Eye (tissue), 1 donor: ENCODE measurements at regions not wholly inside any gene's neighbourhood (a gene's known extent, or its start where the extent isn't known, plus 50 kb on each side); places are given as distances from the start of the nearest gene placed in this dataset.

Experiments used
- DNase-seq: peaks from one replicate; pipeline ENCODE4 v3.0.0-alpha.2; 2015

DNA sequence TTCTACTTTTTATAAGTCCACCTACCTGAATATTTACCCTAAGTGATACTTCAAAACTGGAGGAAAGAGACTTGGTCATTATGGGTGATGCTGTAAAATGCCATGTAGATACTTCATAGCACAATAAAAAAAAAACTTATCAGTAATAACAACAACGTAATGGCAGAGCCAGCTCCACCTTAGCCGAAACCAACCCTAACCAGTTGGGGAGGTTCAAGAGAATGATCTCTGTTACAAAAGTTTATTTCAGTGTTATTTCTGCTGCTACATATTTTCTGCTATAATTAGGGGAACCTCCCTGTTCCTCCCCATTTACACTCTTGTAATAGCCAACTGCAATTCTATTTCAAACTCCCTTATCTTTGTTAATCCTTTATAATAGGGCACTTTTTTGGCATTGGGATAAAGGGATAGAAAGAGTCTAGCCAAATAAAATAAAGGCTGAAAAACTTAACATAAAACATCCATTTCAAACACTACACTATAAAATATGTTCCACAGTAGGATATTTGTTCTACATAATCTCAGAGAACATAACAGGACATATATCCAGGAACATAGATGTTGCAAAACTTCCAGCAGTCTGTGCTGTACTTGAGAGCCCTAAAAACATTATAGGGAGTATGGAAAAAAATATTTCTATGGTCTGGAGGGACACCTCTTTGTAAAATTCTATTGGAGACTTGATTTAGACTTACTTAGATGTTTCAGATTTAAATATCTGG, 138.7 kb upstream of the POF1B start:
- DNase-seq: no peak

DNA sequence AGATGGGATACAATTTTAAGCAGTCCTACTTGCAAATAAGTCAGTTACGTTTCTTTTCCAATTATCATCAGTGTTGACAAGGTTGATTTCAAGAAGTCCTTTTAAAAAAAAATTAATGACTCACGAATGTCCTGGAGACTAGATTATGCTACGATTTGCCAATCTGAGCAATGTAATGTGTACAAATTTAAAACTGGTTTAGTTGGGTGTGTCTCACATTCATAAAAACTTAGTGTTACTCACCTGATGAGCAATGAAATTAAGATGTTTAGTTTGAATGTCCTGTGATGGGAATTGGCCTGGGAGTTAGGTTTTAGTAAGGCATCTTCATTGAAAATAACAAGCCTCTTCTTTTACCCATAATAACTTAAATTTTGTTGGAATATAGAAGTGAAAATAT, 136.7 kb upstream of the POF1B start:
- DNase-seq: no peak

DNA sequence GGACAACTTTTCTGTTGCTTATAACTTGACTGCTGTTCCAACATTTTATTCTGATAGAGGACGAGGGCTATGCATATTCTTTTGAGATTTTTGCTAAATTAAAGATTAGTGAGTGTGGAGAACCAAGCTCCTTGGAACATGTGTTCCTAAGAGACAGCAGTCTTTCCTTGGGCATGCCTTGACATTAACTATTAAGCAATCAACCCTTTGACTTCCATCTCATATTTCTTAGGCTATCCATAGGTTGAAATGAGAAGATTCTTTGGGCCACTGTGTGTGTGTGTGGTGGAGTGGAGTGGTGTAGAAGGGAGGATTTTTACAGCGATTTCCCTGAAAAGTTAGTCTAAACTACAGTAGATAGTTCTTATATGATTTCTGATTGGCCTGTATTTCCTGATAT, 127.4 kb upstream of the POF1B start:
- DNase-seq: no peak

DNA sequence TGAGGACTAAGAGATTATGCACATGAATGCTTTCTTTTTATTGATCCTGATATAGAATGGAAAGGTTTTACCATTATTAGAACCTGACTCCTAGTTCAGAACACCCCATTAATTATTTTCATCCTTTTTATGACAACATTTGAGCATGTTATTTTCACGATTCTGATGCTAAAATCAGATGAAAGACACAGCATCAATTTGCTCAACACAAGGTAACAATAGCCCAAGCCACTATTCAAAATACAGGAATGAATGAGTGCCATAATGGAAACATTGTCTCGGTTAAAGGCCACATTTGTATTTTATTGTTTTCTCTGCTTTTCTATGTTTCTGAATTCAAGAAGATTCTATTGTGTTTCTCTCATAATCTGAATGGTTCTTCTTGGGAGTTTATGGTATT, 126.3 kb upstream of the POF1B start:
- no peak for DNase-seq

DNA sequence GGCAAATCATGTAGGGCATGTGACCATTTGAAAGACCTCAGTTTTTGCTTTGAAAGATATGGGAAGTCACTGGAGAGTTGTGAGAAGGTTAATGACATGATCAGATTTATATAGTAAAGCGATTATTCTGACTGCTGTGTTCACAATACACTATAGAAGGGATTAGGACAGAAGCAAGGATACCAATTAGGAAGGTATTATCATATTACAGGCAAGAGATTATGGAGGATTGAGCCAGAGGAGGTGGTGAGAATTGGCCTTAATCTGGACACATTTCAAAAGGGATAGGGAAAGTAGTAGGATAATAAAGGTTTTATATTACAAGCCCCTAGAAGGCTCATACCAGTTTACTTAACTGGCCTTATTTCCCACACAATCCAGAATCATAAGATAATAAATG, 124.9 kb upstream of the POF1B start:
- DNase-seq: peak; percentile 1

DNA sequence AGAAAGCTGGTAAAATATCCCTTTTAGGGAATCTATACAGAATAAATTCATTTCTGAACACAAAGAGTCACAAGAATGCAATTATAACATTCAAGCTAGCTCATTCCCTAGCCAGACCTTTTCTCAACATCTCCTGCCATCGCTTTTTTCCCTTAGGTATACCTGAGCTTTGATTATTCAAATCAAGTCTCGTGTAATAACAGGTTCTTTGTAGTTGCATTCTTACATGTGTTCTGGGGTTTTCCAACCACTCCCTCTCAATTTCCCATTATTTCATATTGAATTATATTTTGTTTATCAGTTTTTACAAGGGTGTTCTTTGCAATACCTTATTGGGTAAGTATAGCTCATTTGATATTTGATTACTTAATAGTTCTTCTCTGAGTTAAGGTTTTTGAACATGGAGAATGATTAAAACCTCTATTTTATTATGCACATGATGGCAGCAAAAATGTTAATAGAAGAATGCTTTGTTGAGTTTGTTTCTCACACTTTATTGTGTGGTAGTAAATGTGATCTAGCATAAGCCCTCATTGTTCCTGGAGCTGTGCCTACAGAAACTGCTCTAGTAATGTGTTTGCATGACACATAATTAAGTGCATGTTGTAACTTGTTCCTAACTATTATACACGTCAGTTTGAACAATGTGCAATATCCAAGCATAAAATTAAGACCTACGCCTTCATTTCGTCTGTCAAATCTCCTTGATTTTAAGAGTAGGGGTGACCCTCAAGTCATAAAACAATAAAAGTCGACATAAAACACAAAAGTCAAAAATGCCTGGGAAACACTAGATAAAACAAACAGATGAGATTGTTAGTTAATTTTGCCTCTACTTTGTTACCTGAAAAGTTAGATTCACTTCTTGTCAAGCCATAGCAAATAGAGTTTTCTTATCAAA, 124.0 kb upstream of the POF1B start:
- DNase-seq: no peak

DNA sequence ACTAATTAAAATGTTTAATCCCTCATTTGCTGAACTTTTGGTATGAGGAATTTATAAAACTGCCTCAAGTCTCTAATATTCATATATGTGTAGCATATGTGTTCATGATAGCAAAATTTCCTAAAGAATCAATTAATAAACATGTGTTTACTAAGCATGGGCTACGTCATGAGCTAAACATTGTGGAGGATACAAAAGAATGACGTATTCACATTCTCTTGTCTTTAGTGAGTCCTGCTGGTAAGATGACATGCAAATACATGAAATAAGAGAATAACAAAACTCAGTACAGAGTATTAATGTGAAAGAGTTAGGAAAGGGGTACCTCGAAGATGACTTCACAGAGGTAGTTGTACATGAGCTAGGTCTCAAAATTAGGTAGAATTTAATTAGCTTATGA, 121.9 kb upstream of the POF1B start:
- DNase-seq: no peak

DNA sequence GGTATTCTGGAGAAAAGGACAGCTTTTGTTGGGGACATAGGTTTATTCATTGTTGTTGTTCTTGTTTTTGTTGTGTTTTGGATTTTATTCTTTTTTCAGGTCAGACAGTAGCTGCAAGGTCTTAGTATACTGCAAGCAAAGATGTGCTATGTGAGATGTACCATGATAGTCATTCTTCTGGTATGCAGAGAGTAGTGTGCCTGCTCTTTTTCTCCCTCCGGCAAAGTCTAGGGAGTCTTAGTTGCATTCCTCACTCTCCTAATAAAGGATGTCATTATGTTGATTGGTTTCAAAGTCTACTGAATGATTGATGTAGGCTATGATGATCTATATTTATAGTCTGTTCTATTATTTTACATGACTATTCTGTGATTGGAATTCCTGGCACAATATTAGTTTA, 119.9 kb upstream of the POF1B start:
- no peak for DNase-seq

- no peak for DNase-seq
These were observed 114.4 kb upstream of the POF1B start for GRCh38 chrX:85493821-85494220.

GRCh38 chrX:85454295-85454694, 74.8 kb upstream of the POF1B start:
- no peak for DNase-seq

- DNase-seq: no peak
These were observed 65.1 kb upstream of the POF1B start for GRCh38 chrX:85444613-85445012.
